ENCODE measurements at regions not wholly inside any gene's neighbourhood (a gene's known extent, or its start where the extent isn't known, plus 50 kb on each side); places are given as distances from the start of the nearest gene placed in this dataset.

DNA sequence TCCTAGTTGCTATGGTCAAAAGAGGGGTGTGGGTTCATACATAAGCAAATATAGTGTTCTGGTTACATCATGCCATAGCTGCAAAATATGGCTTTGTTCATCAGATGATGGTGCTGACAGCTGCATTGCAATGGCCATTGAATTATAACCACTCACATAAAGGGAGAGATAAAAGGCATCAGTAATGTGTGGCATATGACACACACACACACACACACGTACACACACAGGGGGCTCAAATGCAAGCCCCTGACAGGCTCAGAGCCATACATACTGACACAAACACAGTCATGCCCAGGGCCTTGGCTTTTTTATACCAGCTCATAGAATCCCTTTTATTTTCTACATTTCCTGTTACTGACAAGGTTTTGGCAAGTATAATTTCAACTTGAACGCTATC, 698.9 kb downstream of the BCL11B start:
- no peak for DNase-seq (ENCODE audit: low spot score)
- no peak for TF ChIP-seq CTCF (IDR thresholded peaks at IDR 0.05; ENCODE audit: borderline replicate concordance, control extremely low read depth, extremely low read depth, insufficient read depth, missing control alignments)
- in situ Hi-C loops (cut with MboI; ENCODE audit: low sequenced_read_pairs, unreplicated experiment) = no loop called here

- in situ Hi-C loops (cut with MboI; ENCODE audit: low sequenced_read_pairs, unreplicated experiment) = no loop called here
- DNase-seq (ENCODE audit: low spot score) = no peak
- TF ChIP-seq CTCF (IDR thresholded peaks at IDR 0.05; ENCODE audit: borderline replicate concordance, control extremely low read depth, extremely low read depth, insufficient read depth, missing control alignments) = no peak
These were observed 695.5 kb downstream of the BCL11B start for GRCh38 chr14:98576463-98576862.

DNA sequence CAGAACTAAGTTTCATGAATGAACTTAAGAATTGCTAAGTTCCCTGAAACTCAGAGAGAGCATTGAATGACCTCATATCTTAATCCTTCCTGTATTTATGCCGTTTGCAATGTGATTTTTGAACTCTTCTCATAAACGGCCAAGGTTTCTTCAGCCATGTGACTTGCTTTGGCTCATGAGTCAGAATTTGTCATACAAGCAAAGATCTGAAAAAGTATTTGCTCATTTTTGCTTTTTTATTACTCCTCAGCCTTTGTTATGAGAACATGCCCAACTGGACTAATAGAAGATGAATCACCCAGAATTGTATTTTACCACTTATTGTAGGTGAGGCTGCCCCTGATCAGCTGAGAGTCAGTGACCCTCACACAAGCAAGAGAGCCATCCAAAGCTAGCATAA, 693.8 kb downstream of the BCL11B start:
- in situ Hi-C loops (cut with MboI; ENCODE audit: low sequenced_read_pairs, unreplicated experiment) = no loop called here
- no peak for TF ChIP-seq CTCF (IDR thresholded peaks at IDR 0.05; ENCODE audit: borderline replicate concordance, control extremely low read depth, extremely low read depth, insufficient read depth, missing control alignments)
- DNase-seq (ENCODE audit: low spot score) = no peak

DNA sequence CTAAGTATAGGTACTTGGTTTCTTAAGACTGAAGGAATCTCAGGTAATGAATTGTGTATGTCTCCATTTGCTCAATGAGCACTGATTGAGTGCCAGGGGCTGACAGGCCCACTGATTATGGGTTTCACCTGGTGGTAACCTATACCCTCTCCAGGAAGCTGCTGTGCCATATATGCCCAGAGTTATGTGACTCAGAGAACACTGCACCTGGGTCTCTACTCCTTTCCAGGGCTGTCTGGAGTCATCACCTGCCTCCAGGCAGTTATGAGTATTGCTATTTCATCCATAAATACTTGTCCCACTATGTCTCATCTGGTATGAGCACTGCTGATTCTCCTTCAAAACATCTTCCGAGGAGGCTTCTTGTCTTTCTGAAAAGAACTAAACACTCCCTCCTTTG, 692.9 kb downstream of the BCL11B start:
- no peak for DNase-seq (ENCODE audit: low spot score)
- in situ Hi-C loops (cut with MboI; ENCODE audit: low sequenced_read_pairs, unreplicated experiment) = no loop called here
- TF ChIP-seq CTCF (IDR thresholded peaks at IDR 0.05; ENCODE audit: borderline replicate concordance, control extremely low read depth, extremely low read depth, insufficient read depth, missing control alignments) = no peak

DNA sequence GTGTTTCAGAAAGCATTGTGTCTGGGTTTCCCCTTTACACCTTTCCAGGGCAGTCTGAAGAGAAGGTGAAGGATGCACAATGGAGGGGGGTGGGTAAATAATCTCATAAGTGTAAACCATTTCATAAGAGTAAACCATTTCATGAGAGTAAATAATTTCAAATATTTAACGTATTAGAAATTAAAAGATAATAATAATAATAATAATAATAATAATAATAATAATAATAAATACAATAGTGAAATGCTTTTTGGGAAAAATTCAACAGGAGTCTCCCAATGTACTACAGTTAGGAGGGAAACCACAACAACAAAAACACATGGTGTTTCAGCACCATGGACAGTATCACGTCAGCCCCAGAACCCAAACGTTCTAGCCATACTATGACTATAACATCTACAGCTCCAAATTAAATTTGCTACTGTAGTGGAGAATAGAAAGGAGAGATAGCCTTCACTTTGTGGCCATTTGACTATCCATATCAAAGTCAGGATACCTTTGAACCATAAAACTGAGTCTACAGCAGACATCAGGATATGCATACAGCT, 691.8 kb downstream of the BCL11B start:
- TF ChIP-seq CTCF (IDR thresholded peaks at IDR 0.05; ENCODE audit: borderline replicate concordance, control extremely low read depth, extremely low read depth, insufficient read depth, missing control alignments) = no peak
- in situ Hi-C loops (cut with MboI; ENCODE audit: low sequenced_read_pairs, unreplicated experiment) = no loop called here
- DNase-seq (ENCODE audit: low spot score) = no peak

GRCh38 chr14:98582276-98582675, 689.7 kb downstream of the BCL11B start:
- TF ChIP-seq CTCF (IDR thresholded peaks at IDR 0.05; ENCODE audit: borderline replicate concordance, control extremely low read depth, extremely low read depth, insufficient read depth, missing control alignments) = no peak
- DNase-seq (ENCODE audit: low spot score) = no peak
- in situ Hi-C loops (cut with MboI; ENCODE audit: low sequenced_read_pairs, unreplicated experiment) = no loop called here

- TF ChIP-seq CTCF (IDR thresholded peaks at IDR 0.05; ENCODE audit: borderline replicate concordance, control extremely low read depth, extremely low read depth, insufficient read depth, missing control alignments) = no peak
- DNase-seq (ENCODE audit: low spot score) = no peak
- in situ Hi-C loops (cut with MboI; ENCODE audit: low sequenced_read_pairs, unreplicated experiment) = no loop called here
These were observed 680.8 kb downstream of the BCL11B start for GRCh38 chr14:98591161-98591560.
